IgD-negative memory B cell (primary cell): ENCODE measurements at regions not wholly inside any gene's neighbourhood (a gene's known extent, or its start where the extent isn't known, plus 50 kb on each side); places are given as distances from the start of the nearest gene placed in this dataset.
"Not testable (repeated sequence)": the region's sequence is repeated elsewhere in the genome, so short reads cannot be mapped to it uniquely, and the experiment has no call there.

ENCODE experiments used
- H3K27ac Mint-ChIP-seq, 3 donors: one replicate each; pipeline ENCODE4 v1.8.0; 2020 to 2022; ENCODE audit warnings: mild to moderate bottlenecking in 3 of 3, mixed read lengths in 3 of 3, moderate library complexity in 1 of 3
- H3K27me3 Mint-ChIP-seq: one replicate; pipeline ENCODE4 v1.8.0; 2021; ENCODE audit warnings: mixed read lengths
- H3K36me3 Mint-ChIP-seq: one replicate; pipeline ENCODE4 v1.8.0; 2020; ENCODE audit warnings: mild to moderate bottlenecking, mixed read lengths
- H3K4me1 Mint-ChIP-seq, 3 donors: one replicate each; pipeline ENCODE4 v1.8.0; 2020 to 2022; ENCODE audit warnings: mixed read lengths in 3 of 3, mild to moderate bottlenecking in 1 of 3
- H3K4me3 Mint-ChIP-seq, 4 donors: one replicate each; pipeline ENCODE4 v1.8.0; 2020 to 2022; ENCODE audit warnings: mild to moderate bottlenecking in 4 of 4, mixed read lengths in 4 of 4, moderate library complexity in 3 of 4
- H3K9me3 Mint-ChIP-seq, 3 donors: one replicate each; pipeline ENCODE4 v1.8.0; 2020 to 2021; ENCODE audit warnings: mixed read lengths in 3 of 3, mild to moderate bottlenecking in 1 of 3

DNA sequence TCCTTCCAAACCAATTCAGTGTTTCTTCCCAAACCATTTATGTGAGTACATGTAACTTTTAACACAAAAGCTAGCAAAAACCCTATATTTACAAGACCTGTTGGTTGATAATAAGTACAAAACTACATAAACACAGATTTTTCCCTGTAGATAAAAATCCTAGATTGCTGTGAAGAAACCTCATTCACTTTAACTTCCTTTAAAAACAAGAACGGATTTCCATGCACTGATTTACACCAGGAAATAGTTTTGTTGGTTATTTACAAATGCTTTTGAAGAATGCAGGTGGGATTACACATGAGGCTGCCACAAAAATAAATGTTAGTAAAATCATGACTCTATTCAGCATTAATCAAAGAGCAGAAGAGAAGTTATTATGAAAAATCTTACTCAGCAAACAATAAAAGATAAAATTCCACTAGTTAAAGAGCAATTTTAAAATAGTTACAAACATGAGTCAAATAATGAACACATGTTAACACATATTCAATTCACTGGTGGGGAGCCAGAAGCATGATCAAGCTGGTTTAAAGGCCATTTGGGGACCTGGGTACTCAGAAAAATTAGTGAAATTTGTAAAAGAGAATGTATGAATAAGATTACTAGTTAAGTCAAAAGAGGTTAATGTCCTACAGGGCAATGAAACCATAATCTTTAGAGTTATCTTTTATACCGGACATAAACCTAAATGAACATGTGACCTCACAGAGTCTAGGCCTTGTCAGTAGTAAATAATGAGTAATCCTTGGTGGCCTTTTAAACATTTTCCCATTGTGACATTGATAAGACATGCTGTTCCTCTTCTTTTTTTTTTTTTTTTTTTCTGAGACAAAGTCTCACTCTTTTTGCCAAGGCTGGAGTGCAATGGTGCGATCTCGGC lies 79.9 kb downstream of the PHLDA1 start:
- no peaks in the 10 kb centered on the region for H3K9me3 Mint-ChIP-seq
- H3K27ac Mint-ChIP-seq: peak overlapping the region in 1 of 3 donors; percentile 60
- H3K27me3 Mint-ChIP-seq: no peaks in the 10 kb centered on the region
- H3K4me1 Mint-ChIP-seq: no peaks in the 10 kb centered on the region
- H3K36me3 Mint-ChIP-seq: no peaks in the 10 kb centered on the region
- H3K4me3 Mint-ChIP-seq: no peak overlapping the region

DNA sequence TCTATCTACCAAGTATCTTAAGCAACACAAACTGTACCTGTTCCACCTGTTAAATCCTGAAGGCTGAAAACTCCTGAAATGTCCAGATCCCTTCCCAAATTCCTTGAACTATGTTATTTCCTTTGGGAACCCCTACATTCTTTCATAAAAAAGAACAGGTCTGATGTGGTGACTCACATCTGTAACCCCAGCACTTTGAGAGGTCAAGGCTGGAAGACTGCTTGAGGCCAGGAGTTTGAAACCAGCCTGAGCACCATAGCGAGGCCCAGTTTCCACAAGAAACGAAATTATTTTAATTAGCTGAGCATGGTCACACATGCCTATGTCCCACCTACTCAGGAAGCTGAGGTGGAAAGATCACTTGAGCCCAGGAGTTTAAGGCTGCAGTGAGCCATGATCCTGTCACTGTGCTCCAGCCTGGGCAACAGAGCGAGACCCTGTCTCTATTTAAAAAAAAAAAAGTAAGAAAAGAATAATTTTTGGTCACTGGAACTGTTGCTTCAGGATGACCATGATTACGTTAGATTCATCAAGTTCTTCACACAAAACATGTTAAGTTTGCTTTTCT lies 84.3 kb downstream of the PHLDA1 start:
- no peaks in the 10 kb centered on the region for H3K27me3 Mint-ChIP-seq
- H3K4me1 Mint-ChIP-seq: peaks cover 11 to 12% (median 11%) of the 10 kb centered on the region in 3 donors
- H3K9me3 Mint-ChIP-seq: no peaks in the 10 kb centered on the region
- no peaks in the 10 kb centered on the region for H3K36me3 Mint-ChIP-seq
- H3K27ac Mint-ChIP-seq: no peak overlapping the region
- H3K4me3 Mint-ChIP-seq: no peak overlapping the region

DNA sequence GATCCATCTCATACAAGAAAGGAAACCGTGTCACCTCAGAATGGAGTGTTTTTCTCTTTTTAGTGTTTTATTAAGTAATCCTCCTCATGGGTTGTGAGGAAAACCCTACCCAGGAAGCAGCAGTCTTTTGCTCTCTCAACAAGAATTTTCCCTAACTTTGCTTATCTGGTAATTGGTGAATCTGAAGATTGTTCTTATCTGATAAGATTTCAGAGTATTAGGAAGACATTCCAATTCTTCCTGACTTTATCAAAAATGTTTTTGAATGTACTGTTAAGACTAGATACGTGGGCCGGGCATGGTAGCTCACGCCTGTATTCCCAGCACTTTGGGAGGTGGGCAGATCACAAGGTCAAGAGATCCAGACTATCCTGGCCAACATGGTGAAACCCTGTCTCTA lies 86.0 kb downstream of the PHLDA1 start:
- Mint-ChIP-seq H3K27ac (no peak overlapping the region), H3K4me1 (peaks cover 11 to 12% (median 11%) of the 10 kb centered on the region in 3 donors), H3K27me3 (no peaks in the 10 kb centered on the region), H3K9me3 (no peaks in the 10 kb centered on the region), H3K36me3 (no peaks in the 10 kb centered on the region), H3K4me3 (no peak overlapping the region)

DNA sequence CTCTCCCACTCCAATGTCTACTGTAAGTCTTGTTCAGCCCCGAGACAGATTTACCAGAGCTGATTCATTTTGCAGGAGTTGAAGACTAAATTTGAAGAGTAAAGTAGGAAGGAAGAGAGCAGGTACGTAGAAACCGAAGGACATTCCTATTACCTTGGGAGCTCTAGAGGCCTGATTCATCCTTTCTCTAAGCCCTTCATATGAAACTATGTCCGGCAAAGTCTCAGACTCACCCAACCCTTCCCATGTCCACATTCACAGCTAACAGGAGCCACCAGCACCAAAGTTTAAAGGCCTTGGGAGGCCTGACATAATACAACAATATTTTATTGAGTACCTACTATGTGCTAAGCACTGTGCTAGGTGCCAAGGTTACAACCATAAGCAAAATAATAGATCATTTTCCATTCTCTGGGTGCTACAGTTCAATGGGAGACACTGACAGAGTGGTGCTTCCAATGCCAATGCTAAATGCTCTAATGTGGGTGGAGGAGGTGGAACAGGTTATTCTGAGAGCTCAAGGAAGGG lies 86.6 kb downstream of the PHLDA1 start:
- Mint-ChIP-seq H3K4me3 (no peak overlapping the region), H3K9me3 (no peaks in the 10 kb centered on the region), H3K27me3 (no peaks in the 10 kb centered on the region), H3K36me3 (no peaks in the 10 kb centered on the region), H3K4me1 (peaks cover 11 to 12% (median 11%) of the 10 kb centered on the region in 3 donors), H3K27ac (no peak overlapping the region)

DNA sequence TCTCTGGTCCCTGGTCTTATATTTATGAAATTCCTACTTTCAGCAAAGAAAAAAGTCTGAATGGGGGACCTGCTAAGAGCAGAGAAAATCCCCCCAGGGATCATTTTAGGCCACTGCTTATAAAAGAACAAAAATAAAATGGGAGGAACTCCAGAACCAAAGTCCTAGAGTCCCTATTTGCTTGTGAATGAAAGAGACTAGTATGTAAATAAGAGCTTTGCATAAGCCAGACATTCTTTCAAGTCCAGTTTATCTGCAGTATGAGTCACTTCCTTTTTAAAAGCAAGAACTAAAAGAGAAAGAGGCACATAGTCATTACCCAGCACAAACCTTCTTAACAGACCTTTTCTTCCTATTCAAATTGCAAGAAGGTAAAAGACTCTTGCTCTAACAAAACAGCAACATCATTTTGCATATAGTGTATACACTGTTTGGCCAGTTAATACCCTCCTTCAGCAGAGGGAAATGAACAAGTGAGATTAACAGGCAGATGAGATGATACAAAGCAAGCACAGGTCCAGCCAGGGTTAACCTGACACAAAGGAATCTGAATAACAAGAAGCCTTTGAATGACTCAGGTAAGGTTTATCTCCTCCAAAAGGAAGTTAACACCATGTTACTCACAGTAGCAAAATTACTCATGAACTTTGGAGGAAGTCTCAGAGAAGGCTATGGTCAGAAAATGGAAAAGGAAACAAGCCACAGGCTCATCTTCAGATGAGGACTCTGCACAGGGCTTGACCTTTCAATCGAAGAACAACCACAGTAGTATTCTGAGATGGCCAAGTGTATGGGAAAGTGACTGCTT lies 87.3 kb downstream of the PHLDA1 start:
- Mint-ChIP-seq H3K27ac (peak overlapping the region in 2 of 3 donors; percentile 71 to 92), H3K4me1 (peaks cover 11 to 12% (median 11%) of the 10 kb centered on the region in 3 donors), H3K9me3 (no peaks in the 10 kb centered on the region), H3K36me3 (no peaks in the 10 kb centered on the region), H3K4me3 (peak overlapping the region in 2 of 4 donors; percentile 25 to 68), H3K27me3 (no peaks in the 10 kb centered on the region)

DNA sequence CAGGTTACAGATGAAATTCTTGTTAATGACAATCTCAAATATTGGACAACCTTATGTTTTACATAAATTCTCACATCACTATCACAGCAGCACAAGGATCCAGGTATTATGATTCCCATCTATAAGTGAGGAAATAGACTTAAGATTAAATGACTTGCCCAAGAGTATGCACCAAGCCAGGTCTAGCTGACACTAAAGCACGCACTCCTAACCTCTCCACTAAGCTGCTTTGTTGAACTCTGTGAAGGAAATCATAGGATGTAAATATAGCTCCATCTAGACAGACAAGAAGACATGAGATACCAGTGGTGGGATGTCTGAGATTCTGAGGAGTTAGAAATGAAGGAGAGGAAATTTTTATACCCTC lies 87.9 kb downstream of the PHLDA1 start:
- no peaks in the 10 kb centered on the region for H3K36me3 Mint-ChIP-seq
- no peaks in the 10 kb centered on the region for H3K27me3 Mint-ChIP-seq
- H3K4me1 Mint-ChIP-seq: peaks cover 11 to 12% (median 11%) of the 10 kb centered on the region in 3 donors
- peak overlapping the region in 1 of 4 donors; percentile 46 for H3K4me3 Mint-ChIP-seq
- peak overlapping the region in 1 of 3 donors; percentile 71 for H3K27ac Mint-ChIP-seq
- no peaks in the 10 kb centered on the region for H3K9me3 Mint-ChIP-seq

DNA sequence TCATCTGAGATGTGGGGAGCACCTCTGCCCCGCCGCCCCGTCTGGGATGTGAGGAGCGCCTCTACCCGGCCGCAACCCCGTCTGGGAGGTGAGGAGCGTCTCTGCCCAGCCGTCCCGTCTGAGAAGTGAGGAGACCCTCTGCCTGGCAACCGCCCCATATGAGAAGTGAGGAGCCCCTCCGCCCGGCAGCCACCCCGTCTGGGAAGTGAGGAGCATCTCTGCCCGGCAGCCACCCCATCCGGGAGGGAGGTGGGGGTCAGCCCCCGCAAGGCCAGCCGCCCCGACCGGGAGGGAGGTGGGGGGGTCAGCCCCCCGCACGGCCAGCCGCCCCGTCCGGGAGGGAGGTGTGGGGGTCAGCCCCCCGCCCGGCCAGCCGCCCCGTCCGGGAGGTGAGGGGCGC lies 89.9 kb downstream of the PHLDA1 start:
- H3K9me3 Mint-ChIP-seq, H3K36me3 Mint-ChIP-seq, H3K27me3 Mint-ChIP-seq, H3K4me3 Mint-ChIP-seq, H3K27ac Mint-ChIP-seq: not testable (repeated sequence)
- peaks cover 11 to 12% (median 11%) of the 10 kb centered on the region in 3 donors for H3K4me1 Mint-ChIP-seq

DNA sequence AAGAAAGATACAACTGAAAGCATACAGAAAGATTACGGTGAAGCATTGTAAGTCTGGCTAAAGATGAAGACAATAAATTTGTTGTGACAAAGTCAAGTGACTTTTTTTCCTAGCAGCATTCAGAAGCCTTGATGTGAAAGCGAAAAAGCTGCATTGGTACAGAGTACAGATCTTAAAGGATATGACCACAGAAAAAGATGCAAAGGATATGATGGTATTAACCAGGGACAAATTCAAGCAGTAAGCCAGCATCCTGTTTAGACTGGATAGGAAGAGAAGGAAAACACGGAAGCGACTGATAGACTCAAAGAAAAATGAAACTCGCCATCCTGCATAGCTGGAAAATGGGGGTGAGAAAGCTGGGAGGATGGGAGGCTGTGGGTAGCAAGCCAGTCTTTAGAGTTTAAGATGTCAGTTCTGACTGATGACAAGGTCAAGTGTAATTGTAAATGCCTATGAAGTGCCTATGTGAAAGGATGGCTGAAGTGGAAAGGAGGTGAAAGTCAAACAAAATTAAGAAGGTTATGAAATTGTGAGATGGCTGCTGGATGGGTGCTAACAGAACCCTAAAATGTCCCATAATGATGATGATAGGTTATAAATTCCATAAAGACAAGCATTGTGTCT lies 92.4 kb downstream of the PHLDA1 start:
- Mint-ChIP-seq H3K9me3 (no peaks in the 10 kb centered on the region), H3K27ac (no peak overlapping the region), H3K27me3 (peaks cover 2% of the 10 kb centered on the region), H3K4me1 (peaks cover 5 to 11% (median 8%) of the 10 kb centered on the region in 3 donors), H3K4me3 (no peak overlapping the region), H3K36me3 (no peaks in the 10 kb centered on the region)

DNA sequence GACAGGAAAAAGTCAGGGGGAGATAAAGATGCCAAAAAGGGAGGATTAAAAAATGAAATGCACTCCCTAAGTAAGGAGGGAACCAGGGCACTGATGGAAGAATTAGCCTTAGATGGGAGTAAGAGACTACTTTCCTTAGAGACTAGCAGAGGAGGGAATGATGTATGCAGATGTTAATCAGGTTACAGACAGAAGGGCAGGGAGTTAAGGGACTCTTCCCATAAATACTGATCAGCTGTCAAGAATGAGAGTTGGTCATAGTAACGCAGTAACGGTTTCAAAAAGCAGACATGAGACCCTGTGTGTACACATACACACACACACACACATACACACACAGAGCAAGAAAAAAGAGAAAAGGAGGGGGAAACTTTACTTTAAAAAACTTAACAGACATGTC lies 93.4 kb downstream of the PHLDA1 start:
- H3K27ac Mint-ChIP-seq: no peak overlapping the region
- H3K27me3 Mint-ChIP-seq: peaks cover 4% of the 10 kb centered on the region
- H3K9me3 Mint-ChIP-seq: no peaks in the 10 kb centered on the region
- H3K4me1 Mint-ChIP-seq: peaks cover 2 to 4% (median 4%) of the 10 kb centered on the region in 3 donors
- no peak overlapping the region for H3K4me3 Mint-ChIP-seq
- H3K36me3 Mint-ChIP-seq: no peaks in the 10 kb centered on the region

DNA sequence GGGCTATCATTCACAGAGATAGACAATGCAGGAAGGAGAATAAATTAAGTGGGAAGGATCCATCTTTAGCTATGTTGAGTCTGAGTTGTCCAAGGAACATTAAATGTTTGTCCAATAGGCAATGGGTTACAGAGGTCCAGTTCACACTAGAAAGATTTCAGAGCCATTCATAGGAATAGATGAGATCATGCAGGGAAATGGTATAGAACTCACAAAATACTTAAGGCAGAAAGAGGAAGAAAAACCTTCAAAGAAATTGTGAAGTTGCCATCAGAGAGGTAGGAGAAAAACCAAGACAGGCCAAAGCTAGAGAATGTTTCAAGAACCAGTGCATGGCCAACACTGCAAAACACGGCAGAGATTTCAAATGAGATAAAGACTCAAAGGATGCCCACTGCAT lies 94.1 kb downstream of the PHLDA1 start:
- no peak overlapping the region for H3K4me3 Mint-ChIP-seq
- no peaks in the 10 kb centered on the region for H3K36me3 Mint-ChIP-seq
- no peak overlapping the region for H3K27ac Mint-ChIP-seq
- no peaks in the 10 kb centered on the region for H3K9me3 Mint-ChIP-seq
- peaks cover 4% of the 10 kb centered on the region for H3K27me3 Mint-ChIP-seq
- H3K4me1 Mint-ChIP-seq: peaks cover 2 to 4% (median 4%) of the 10 kb centered on the region in 3 donors

DNA sequence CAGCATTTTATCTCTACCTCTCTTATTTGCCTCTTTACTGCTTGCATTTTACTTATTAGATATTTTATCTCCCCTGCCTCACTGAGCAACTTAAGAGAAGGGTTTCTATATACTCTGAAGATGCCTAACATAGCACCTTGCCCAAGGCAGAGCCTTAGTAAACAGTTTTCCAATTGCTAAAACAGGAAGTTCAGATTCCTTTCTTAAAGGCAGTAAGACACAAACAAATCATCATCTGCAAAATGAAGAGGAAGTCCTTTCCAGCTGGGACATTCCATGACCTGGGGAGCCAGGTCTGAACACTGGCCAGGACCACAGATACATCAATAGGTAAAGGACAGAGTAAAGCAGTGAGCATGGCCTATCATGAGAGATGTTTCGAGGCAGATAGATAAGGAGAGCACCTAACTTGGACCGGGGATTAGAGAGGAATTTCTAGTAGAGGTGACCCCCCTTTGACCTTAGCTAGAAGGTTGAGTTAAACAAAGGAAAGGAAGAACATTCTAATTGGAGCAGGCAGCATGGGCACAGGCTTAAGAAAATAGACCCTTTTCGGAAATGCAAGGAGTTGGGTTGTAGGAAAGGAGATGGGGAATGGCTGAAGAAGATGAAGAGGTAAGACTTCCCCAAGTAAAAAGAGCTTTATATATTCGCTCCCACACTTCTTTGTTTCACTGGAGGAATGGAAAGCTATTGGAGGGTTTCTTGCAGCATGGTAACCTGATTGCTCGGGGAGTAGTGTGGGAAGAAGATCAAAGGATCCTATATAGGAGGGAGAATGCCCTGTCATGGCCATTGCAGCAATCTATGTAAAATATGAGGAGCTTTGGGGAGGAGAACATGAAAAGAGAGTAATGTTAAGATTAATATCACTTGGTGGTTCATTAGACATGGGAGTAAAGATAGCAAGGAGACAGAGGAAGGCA lies 94.8 kb downstream of the PHLDA1 start:
- Mint-ChIP-seq H3K27ac (no peak overlapping the region), H3K4me1 (peaks cover 2 to 4% (median 4%) of the 10 kb centered on the region in 3 donors)

DNA sequence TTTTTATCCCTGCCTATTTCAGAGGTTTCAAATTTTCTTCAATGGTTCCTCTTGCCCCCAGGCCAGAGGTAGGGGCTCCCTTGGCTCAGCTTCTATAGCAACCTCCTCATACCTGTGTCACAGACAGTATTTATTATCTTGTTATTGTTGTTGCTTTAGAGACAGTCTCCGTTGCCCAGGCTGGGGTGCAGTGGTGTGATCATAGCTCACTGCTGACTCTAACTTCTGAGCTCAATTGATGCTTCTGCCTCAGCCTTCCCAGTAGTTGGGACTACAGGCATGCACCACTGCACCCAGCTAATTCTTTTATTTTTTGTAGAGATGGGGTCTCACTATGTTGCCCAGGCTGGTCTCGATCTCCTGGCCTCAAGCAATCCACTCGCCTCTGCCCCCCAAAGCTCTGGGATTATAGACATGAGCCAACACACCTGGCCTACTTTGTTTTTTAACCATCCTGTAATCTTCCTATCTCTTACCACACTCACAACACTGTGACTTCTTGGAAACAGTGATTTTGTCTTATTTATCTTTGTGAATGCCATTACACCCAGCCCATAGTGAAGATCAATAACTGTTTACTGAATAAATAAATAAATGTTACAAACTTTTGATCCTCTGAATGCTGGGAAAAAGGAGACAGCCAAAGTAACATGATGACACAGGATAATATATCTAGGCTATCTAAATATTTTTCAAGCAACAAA lies 95.9 kb downstream of the PHLDA1 start:
- H3K27ac Mint-ChIP-seq: no peak overlapping the region
- H3K9me3 Mint-ChIP-seq: no peaks in the 10 kb centered on the region
- H3K36me3 Mint-ChIP-seq: peaks cover 2% of the 10 kb centered on the region
- H3K4me3 Mint-ChIP-seq: no peak overlapping the region
- peaks cover 11% of the 10 kb centered on the region for H3K27me3 Mint-ChIP-seq
- peaks cover 2 to 4% (median 4%) of the 10 kb centered on the region in 3 donors for H3K4me1 Mint-ChIP-seq

More for the DNA sequence above, 94.8 kb downstream of the PHLDA1 start:
- Mint-ChIP-seq H3K36me3 (peaks cover 2% of the 10 kb centered on the region), H3K9me3 (no peaks in the 10 kb centered on the region), H3K27me3 (peaks cover 8% of the 10 kb centered on the region), H3K4me3 (no peak overlapping the region)

DNA sequence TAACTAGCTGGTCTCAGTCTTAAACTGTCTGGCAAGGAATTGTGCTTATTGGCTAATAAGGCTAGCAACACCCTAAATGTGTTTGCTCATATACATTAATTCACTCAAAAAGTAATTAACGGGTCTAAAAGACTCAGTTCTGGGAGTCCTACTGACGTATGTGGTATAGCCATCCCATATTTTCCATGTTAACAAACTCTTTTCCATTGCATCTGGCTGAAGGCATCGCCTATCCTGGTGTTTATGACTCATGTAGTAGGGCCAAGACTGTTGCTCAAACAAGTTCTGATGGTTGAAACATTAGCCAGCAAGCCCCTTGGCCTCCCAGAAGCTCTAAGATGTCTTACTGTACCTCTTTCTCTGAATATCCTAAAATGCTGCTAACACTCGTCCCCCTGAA lies 98.5 kb downstream of the PHLDA1 start:
- no peaks in the 10 kb centered on the region for H3K9me3 Mint-ChIP-seq
- no peak overlapping the region for H3K4me3 Mint-ChIP-seq
- no peak overlapping the region for H3K27ac Mint-ChIP-seq
- peaks cover 2 to 4% (median 4%) of the 10 kb centered on the region in 3 donors for H3K4me1 Mint-ChIP-seq
- peaks cover 2% of the 10 kb centered on the region for H3K36me3 Mint-ChIP-seq
- peaks cover 17% of the 10 kb centered on the region for H3K27me3 Mint-ChIP-seq
